Activated naive CD4-positive, alpha-beta T cell treated with Interleukin-2 at 50 U/mL for 16 hours (primary cell): ENCODE measurements at regions not wholly inside any gene's neighbourhood (a gene's known extent, or its start where the extent isn't known, plus 50 kb on each side); places are given as distances from the start of the nearest gene placed in this dataset.

Experiments
- DNase-seq: peaks from one replicate; pipeline ENCODE4 v3.0.0-alpha.2; 2020

DNA sequence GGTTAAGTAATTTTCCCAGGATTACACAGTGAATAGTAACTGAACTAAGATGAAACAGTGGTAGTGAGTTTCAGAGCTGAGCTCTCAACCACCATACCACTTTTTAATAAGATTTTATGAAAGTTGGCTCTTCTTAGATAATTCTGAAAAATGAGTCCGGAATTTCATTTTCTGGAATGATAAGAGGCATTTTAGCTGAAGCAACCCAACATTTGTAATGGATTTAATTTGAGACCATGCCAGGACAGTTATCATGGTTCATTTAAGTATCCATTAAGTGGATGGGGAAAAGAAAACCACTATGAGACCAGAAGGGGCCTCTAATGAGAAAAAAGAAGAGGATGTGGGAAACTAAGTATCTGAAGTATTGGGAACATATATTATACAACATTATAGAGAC lies 464.7 kb upstream of the C9orf72 start:
- no peak for DNase-seq

- DNase-seq = no peak
These were observed 471.8 kb upstream of the C9orf72 start for GRCh38 chr9:28045051-28045450.

- DNase-seq = no peak
These were observed 476.8 kb upstream of the C9orf72 start for GRCh38 chr9:28050046-28050445.

DNA sequence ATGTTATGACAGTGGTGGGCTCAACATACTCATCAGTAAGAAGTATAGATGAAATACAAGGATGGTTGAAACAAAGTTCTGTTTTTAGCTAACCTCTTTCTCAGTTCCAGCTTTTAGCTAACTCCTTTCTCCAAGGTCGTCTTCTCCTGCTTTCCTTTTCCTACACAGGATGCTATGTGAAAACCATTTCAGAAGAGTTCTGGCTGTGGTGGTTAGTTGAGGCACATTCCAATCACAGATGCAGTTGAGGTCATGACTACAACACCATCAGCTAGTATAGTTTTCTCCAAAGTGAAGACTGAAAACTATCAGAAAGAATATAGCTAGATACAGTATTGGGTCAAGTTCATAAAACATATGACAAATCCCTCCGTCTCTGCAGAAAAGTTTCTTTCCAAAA lies 477.7 kb upstream of the C9orf72 start:
- no peak for DNase-seq

DNA sequence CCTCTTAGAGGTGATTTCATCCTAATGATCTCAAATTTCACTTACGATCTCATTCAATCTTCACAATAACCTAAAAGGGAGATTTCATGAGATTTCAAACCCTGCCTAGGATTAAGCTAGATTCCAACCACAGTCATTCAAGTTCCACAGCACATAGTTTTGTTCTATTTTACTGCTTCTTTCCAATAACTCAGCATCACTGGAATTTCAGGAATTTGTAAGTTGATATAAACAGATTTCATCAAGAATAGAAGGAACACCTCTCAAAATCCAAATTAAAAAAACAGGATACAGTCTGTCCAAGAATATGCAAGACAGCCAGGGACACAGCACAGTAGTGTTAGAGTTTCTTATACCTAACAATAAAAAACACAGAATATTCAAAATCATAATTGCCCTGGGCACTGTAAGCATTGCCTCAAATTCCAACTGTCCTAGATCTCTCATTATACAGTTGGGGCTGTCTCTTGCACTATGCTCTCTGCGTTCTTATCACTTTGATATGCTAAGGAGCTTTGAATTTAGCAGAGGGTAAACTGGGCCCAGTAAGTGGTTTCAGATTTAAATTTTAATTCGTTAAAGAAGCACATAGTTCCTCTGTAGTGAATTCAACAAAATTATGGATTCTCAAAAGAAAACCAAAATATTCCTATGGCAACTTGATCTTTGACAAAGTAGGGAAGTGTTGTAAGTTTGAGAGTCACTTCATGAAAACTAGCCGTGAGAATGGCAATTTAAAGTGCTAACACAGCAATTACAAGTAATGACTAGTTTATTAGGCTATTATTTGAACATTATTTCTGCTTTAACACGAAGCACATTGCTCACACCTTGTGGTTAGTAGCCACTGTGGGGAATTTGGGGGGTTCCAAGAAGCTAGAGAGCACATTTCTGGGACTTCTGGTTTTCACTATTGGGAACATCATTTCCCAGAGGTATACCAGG lies 478.6 kb upstream of the C9orf72 start:
- DNase-seq = no peak

GRCh38 chr9:28053096-28053777 lies 480.0 kb upstream of the C9orf72 start:
- no peak for DNase-seq

DNA sequence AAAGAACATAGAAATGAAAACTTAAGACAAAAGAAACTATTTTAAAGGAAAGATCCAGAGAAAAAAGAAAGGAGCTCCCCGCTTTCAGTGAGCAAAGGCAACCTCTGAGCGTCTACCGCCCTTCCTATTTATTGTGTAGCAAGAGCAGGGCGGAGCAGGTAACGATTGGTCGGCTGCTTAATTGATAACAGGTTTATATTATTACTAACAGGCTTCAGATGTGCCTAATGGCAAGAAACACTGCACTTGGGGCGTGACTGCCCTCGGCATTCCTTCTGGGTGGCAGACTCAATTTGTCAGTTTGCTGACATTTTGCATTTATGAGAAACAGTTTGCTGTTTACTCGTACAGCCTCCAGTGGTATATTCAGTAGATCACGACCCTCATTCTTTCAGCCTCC lies 482.7 kb upstream of the C9orf72 start:
- DNase-seq = no peak

GRCh38 chr9:28056466-28056865 lies 483.2 kb upstream of the C9orf72 start:
- no peak for DNase-seq

DNA sequence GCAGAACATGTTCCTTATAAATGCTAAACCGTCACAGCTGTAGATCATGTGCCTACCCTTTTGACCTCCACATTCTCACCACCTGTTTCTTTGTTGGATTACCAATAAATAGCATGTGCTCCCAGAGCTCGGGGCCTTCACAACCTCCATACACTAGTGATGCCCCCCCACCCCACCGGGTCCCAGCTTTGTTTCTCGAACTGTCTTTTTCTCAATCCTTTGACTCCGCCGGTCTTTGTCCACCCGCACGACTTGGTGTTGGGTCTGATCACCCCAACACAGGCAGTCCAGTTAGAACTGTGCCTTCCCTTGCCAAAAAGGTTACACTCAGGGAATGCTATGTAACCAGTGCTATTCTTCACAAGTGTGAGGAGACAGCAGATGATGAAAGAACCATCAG lies 485.9 kb upstream of the C9orf72 start:
- DNase-seq = no peak

GRCh38 chr9:28064241-28064815 lies 491.0 kb upstream of the C9orf72 start:
- DNase-seq = no peak

- DNase-seq = no peak
These were observed 500.0 kb upstream of the C9orf72 start for GRCh38 chr9:28073270-28073669.

DNA sequence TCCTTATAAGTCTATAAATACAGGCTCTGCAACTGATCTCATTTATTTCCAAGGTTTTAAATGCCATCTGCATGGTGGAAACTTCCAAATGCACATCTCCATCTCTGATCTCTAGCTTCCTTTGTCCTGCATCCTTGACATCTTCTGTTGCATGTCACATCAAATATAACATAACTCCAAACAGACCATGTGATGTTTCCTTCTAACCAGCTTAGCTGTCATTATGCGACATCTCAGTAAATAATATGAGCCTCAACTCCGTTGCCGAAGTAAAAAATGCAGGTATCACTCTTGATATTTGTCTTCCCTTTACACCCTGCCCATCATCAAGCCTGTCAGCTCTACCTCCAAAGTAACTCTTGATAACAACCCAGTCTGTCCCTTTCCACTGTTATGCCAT lies 506.4 kb upstream of the C9orf72 start:
- no peak for DNase-seq

- no peak for DNase-seq
These were observed 509.4 kb upstream of the C9orf72 start for GRCh38 chr9:28082671-28083070.

- no peak for DNase-seq
These were observed 513.6 kb upstream of the C9orf72 start for GRCh38 chr9:28086881-28087280.

- no peak for DNase-seq
These were observed 520.0 kb upstream of the C9orf72 start for GRCh38 chr9:28092981-28093936.

GRCh38 chr9:28101509-28101908 lies 528.2 kb upstream of the C9orf72 start:
- no peak for DNase-seq

DNA sequence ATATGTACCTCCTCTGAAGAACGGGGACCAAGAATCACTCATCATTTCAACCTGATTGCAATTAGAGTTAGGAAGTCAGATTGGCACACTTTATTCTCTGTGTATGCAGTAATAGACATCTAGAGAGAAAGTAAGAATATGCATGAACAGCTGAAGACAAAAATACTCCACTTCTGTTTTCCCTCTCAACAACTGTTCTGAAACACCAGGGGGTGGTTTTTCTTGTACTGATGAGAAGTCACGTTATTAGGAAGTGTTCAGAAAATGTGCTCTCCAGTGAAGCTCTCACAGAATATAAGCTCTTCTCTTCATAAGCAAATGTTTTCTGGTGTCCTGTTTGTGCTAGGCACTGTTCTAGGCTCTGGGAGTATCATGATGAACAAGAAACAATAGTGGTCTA lies 531.7 kb upstream of the C9orf72 start:
- DNase-seq = no peak

DNA sequence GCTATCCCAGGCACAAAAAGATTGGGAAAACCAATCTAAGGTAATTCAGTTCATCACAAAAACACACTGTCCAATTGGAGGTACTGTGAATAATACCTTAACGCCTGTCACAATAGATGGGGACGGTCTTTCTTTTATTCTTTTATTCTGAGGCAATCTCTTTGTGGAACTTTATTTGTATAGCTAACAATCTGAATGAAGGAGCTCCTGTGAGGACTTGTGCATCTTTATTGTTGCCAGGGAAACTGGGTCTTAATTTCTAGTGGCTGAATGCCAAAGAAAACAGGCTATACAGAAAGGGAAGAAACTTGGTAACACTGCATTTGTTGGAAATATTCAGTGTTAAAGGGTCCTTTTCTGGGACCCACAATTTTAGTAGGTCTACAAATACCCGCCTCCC lies 546.9 kb upstream of the C9orf72 start:
- DNase-seq = no peak

DNA sequence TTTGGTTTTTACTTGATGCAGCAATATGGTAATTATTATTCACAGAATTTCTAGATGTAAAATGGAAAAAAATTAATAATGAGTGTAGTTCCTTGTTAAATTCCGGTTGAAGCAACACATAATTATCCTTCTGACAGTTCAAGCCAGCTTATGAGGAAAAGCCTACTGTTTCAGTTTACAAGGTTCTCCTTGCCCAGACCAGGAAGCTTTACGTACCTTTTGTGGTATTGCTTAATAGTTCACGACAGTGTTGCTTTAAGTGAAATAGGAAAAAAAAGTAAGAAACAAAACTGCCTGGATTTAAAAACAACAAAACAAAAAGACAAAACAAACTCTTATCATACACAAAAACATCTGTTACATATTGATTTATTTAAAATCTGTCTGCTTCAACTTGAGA lies 547.3 kb upstream of the C9orf72 start:
- DNase-seq = no peak

GRCh38 chr9:28121366-28121765 lies 548.1 kb upstream of the C9orf72 start:
- DNase-seq = no peak

DNA sequence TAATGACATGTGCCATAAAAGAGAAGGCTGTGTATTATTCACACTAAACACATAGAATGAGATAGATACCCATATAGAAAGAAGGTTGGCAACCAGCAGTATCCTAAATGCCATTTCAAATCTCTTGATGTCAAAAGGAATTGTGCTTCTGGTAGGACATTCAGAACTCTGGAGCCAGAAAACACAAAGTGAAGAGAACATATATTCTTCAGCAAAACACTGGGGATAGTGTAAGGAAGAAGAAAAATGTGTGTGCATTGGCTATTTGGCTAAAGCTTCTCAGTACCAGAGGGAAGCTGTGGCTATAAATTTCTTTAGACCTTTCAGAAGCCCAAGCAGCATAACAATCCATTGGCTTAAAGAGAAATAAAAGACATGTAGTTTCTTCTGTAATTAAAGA lies 551.6 kb upstream of the C9orf72 start:
- no peak for DNase-seq

GRCh38 chr9:28127101-28127500 lies 553.8 kb upstream of the C9orf72 start:
- no peak for DNase-seq

DNA sequence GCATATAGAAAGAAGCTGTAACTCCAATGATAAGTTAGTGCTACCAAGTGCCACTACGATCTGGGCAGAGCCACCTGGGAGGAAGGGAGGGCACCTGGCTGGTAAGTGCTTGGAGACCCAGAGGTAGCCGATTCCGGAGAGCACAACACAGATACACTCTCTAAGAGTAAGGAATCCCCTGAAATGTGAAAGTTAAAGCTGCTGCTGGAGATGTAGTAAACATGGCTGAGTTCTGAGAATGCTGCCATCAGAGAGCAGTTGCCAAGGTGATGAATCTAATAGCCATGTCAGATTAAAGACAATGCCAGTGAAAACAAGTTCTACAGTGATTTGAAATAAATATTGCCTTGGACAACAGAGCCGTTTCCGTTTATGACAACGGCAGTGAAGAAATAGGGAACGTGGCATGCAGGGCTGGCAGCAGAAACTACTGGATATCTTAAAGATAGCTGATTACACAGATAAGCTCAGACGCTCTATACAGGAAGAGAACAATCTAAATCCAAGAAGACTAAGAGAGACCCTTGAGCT lies 561.2 kb upstream of the C9orf72 start:
- no peak for DNase-seq
